ENCODE measurements at regions not wholly inside any gene's neighbourhood (a gene's known extent, or its start where the extent isn't known, plus 50 kb on each side); places are given as distances from the start of the nearest gene placed in this dataset.

DNA sequence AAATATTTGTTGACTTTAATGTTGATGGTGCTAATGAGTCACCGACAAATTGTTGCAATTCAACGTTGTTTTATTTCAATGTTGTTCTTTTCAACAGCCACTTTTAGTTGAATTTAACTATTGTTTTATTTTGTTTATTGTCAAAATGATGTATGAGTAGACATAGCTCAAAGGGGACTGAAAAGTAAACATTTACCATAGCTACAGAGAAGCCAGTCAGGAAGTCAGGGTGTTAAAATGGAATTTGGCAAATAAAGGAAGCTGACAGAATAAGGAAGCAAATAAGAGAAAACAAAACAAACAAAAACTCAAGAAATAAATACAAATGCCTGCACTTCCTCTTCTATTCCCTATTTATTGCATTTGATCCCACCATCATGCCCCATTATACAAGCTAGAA, 648.4 kb upstream of the HTR2C start:
- Histone ChIP-seq H3K36me3 (ENCODE audit: insufficient read depth) (no peaks in the 10 kb centered on the region), H3K79me2 (ENCODE audit: insufficient read depth, low read depth) (no peaks in the 10 kb centered on the region), H3K9ac (no peak overlapping the region), H4K20me1 (ENCODE audit: insufficient read depth) (no peaks in the 10 kb centered on the region), H3K4me3 (IDR thresholded peaks at IDR 0.05; ENCODE audit: insufficient read depth, low read depth, low read length) (no peak overlapping the region), H3K27me3 (ENCODE audit: insufficient read depth, low read depth) (no peaks in the 10 kb centered on the region), H3K4me2 (no peak overlapping the region), H3K4me1 (ENCODE audit: low read depth, poor library complexity, severe bottlenecking) (no peaks in the 10 kb centered on the region), H3K27ac (no peak overlapping the region), H2AFZ (ENCODE audit: low read depth) (no peak overlapping the region)
- TF ChIP-seq, protein P1, sequence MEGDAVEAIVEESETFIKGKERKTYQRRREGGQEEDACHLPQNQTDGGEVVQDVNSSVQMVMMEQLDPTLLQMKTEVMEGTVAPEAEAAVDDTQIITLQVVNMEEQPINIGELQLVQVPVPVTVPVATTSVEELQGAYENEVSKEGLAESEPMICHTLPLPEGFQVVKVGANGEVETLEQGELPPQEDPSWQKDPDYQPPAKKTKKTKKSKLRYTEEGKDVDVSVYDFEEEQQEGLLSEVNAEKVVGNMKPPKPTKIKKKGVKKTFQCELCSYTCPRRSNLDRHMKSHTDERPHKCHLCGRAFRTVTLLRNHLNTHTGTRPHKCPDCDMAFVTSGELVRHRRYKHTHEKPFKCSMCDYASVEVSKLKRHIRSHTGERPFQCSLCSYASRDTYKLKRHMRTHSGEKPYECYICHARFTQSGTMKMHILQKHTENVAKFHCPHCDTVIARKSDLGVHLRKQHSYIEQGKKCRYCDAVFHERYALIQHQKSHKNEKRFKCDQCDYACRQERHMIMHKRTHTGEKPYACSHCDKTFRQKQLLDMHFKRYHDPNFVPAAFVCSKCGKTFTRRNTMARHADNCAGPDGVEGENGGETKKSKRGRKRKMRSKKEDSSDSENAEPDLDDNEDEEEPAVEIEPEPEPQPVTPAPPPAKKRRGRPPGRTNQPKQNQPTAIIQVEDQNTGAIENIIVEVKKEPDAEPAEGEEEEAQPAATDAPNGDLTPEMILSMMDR (conservative IDR thresholded peaks at IDR 0.05; ENCODE audit: low read depth, low read length) = no peak

DNA sequence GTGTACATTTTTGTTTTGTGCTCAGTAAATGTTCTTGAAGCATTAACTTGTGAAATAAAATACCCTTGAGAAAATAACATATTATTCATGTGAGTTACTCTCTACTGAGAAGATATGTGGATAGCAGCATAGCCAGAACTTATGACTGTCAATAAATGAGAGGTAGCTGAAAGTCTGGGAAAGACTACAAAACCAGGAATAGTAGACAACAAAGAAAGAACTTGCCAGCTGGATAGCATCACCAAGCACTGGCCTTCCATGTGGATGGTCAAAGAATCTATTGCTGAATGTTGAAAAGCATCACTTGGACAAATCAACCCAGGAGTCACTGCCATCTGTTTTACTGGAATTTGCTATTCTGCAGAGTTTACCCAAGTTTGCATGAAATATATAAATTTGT, 650.0 kb upstream of the HTR2C start:
- Histone ChIP-seq H3K79me2 (ENCODE audit: insufficient read depth, low read depth) (no peaks in the 10 kb centered on the region), H3K27ac (no peak overlapping the region), H4K20me1 (ENCODE audit: insufficient read depth) (no peaks in the 10 kb centered on the region), H2AFZ (ENCODE audit: low read depth) (no peak overlapping the region), H3K27me3 (ENCODE audit: insufficient read depth, low read depth) (no peaks in the 10 kb centered on the region), H3K36me3 (ENCODE audit: insufficient read depth) (no peaks in the 10 kb centered on the region), H3K9ac (no peak overlapping the region), H3K4me3 (IDR thresholded peaks at IDR 0.05; ENCODE audit: insufficient read depth, low read depth, low read length) (no peak overlapping the region), H3K4me2 (no peak overlapping the region), H3K4me1 (ENCODE audit: low read depth, poor library complexity, severe bottlenecking) (no peaks in the 10 kb centered on the region)
- TF ChIP-seq, protein P1 (conservative IDR thresholded peaks at IDR 0.05; ENCODE audit: low read depth, low read length) = no peak

DNA sequence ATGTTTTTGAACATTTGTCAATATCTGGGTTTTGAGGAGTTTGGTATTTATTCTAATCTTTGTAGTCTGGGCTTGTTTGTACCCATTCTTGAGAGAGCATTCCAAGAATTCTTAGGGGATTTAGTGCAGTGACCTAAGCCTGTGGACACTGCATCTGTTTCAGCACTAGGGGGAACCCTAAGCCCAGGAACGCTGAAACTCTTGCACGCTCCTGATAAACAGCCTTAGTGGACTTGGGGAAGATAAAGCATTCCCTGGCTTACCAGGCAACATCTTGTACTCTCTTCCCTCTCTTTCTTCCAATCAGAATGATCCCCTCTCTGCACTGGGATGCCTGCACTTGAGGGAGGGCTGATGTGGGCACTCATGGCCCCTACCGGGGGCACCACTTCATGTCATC, 654.9 kb upstream of the HTR2C start:
- H3K36me3 ChIP-seq (ENCODE audit: insufficient read depth) = no peaks in the 10 kb centered on the region

DNA sequence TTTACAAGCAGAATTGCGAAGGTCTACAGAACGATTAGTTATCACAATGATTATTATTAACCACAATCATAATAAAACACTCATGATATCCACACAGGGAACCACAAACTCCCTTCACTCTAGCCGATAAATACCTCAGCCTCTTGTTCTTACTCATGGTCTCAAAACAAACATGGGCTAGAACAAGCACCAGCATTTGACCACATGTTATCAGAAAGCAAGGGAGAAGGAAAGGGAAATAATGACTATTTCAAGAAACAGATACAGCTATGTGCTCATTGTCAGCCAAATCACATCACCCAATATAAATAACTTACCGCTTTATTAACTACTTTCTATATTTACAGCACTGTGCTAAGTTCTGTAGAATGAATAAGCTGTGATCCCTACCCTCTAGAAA, 663.2 kb upstream of the HTR2C start:
- Histone ChIP-seq H3K4me3 (IDR thresholded peaks at IDR 0.05; ENCODE audit: insufficient read depth, low read depth, low read length) (no peak overlapping the region), H3K79me2 (ENCODE audit: insufficient read depth, low read depth) (no peaks in the 10 kb centered on the region), H3K27ac (no peak overlapping the region), H3K9ac (no peak overlapping the region), H3K4me2 (no peak overlapping the region), H4K20me1 (ENCODE audit: insufficient read depth) (no peaks in the 10 kb centered on the region), H3K36me3 (ENCODE audit: insufficient read depth) (no peaks in the 10 kb centered on the region), H3K4me1 (ENCODE audit: low read depth, poor library complexity, severe bottlenecking) (no peaks in the 10 kb centered on the region), H3K27me3 (ENCODE audit: insufficient read depth, low read depth) (no peaks in the 10 kb centered on the region), H2AFZ (ENCODE audit: low read depth) (no peak overlapping the region)
- TF ChIP-seq, protein P1 (conservative IDR thresholded peaks at IDR 0.05; ENCODE audit: low read depth, low read length) = no peak

More for the DNA sequence above, 654.9 kb upstream of the HTR2C start:
- H2AFZ ChIP-seq (ENCODE audit: low read depth) = no peak overlapping the region
- H3K27ac ChIP-seq = no peak overlapping the region
- H3K4me1 ChIP-seq (ENCODE audit: low read depth, poor library complexity, severe bottlenecking) = no peaks in the 10 kb centered on the region
- H3K27me3 ChIP-seq (ENCODE audit: insufficient read depth, low read depth) = no peaks in the 10 kb centered on the region
- H3K4me2 ChIP-seq = no peak overlapping the region
- no peaks in the 10 kb centered on the region for H4K20me1 ChIP-seq (ENCODE audit: insufficient read depth)
- H3K79me2 ChIP-seq (ENCODE audit: insufficient read depth, low read depth) = no peaks in the 10 kb centered on the region
- TF ChIP-seq, protein P1 (conservative IDR thresholded peaks at IDR 0.05; ENCODE audit: low read depth, low read length) = peak; percentile 58; the same call in 1 of the 2 replicates
- H3K9ac ChIP-seq = no peak overlapping the region
- no peak overlapping the region for H3K4me3 ChIP-seq (IDR thresholded peaks at IDR 0.05; ENCODE audit: insufficient read depth, low read depth, low read length)
